ENCODE measurements at regions not wholly inside any gene's neighbourhood (a gene's known extent, or its start where the extent isn't known, plus 50 kb on each side); places are given as distances from the start of the nearest gene placed in this dataset.

DNA sequence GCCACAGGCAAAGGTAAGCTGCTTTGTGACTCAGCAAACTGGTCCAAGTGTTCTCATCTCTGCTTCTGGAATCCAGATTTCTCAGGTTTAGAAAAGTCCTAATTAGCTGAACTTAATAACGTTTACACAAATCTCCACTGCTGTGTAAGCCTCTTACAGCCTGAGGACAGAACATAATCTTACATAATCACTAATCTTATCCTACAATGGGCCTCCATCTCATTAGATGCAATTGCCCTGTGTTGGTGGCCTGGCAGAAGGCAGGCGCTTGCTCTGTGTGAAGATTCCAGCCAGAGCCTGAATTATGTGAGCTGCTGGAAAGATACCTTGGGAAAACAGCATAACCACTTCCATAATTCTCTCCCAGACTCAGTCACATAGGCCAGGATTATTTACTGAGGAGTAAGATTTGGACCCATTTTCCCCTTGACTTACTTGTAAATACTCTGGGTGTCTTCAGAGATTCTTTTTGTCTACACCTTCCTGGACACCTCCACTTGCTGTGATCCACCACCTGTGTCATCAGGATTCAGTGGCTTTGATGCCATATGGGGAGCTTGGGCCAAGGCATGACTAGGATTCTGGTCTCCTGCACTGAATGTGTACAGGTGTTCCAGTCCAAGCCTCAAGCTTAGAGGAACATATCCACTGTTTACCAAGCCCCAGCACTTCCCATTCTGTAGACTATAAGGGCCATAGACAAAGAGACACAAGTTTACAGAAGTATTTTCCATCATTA lies 104.4 kb downstream of the C6orf118 start:
- TF ChIP-seq, protein P1, sequence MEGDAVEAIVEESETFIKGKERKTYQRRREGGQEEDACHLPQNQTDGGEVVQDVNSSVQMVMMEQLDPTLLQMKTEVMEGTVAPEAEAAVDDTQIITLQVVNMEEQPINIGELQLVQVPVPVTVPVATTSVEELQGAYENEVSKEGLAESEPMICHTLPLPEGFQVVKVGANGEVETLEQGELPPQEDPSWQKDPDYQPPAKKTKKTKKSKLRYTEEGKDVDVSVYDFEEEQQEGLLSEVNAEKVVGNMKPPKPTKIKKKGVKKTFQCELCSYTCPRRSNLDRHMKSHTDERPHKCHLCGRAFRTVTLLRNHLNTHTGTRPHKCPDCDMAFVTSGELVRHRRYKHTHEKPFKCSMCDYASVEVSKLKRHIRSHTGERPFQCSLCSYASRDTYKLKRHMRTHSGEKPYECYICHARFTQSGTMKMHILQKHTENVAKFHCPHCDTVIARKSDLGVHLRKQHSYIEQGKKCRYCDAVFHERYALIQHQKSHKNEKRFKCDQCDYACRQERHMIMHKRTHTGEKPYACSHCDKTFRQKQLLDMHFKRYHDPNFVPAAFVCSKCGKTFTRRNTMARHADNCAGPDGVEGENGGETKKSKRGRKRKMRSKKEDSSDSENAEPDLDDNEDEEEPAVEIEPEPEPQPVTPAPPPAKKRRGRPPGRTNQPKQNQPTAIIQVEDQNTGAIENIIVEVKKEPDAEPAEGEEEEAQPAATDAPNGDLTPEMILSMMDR (IDR thresholded peaks at IDR 0.05), result no peak
- Mint-ChIP-seq H3K4me1 (ENCODE audit: unreplicated experiment) (no peaks in the 10 kb centered on the region), H3K36me3 (ENCODE audit: unreplicated experiment) (no peaks in the 10 kb centered on the region), H3K27me3 (ENCODE audit: unreplicated experiment) (no peaks in the 10 kb centered on the region), H3K4me3 (ENCODE audit: unreplicated experiment) (no peak overlapping the region), H3K27ac (ENCODE audit: unreplicated experiment) (no peak overlapping the region), H3K9me3 (ENCODE audit: unreplicated experiment) (peaks cover 26% of the 10 kb centered on the region)
- DNase-seq (ENCODE audit: extremely low spot score, unreplicated experiment), result no peak

DNA sequence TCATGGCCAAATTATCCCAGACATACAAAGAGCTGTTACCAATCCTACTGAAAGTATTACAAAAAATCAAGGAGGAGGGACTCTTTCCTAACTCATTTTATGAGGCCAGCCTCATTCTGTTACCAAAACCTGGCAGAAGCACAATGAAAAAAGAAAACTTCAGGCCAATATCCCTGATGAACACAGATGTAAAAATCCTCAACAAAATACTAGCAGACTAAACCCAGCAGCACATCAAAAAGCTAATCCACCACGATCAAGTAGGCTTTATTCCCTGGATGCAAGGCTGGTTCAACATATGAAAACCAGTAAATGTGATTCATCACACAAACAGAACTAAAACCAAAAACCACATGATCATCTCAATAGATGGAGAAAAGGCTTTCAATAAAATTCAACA lies 109.2 kb downstream of the C6orf118 start:
- no peaks in the 10 kb centered on the region for H3K36me3 Mint-ChIP-seq (ENCODE audit: unreplicated experiment)
- TF ChIP-seq, protein P1 (IDR thresholded peaks at IDR 0.05), result no peak
- peaks cover 38% of the 10 kb centered on the region for H3K9me3 Mint-ChIP-seq (ENCODE audit: unreplicated experiment)
- H3K27ac Mint-ChIP-seq (ENCODE audit: unreplicated experiment), result no peak overlapping the region
- H3K4me1 Mint-ChIP-seq (ENCODE audit: unreplicated experiment), result no peaks in the 10 kb centered on the region
- no peaks in the 10 kb centered on the region for H3K27me3 Mint-ChIP-seq (ENCODE audit: unreplicated experiment)
- H3K4me3 Mint-ChIP-seq (ENCODE audit: unreplicated experiment), result no peak overlapping the region
- DNase-seq (ENCODE audit: extremely low spot score, unreplicated experiment), result no peak

DNA sequence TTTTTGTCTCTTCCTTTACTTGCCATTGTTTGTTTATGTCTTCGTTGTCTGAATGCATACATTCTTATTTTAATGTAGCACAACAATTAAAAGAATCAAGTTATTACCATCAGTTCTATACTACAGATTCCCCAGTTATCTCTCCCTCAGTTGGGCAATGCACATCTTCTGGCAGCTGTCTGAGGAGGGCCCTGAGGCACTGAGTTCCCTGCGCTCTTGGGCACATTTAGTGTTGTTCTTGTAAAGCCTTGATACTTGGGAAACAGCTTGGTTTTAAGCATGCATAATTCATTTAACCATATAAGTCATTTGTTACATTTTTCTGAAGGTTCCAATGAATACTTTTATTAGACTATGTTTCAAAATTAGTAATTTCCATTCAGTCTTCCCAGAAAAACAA lies 117.9 kb downstream of the C6orf118 start:
- no peak overlapping the region for H3K4me3 Mint-ChIP-seq (ENCODE audit: unreplicated experiment)
- H3K9me3 Mint-ChIP-seq (ENCODE audit: unreplicated experiment), result peaks cover 15% of the 10 kb centered on the region
- no peaks in the 10 kb centered on the region for H3K4me1 Mint-ChIP-seq (ENCODE audit: unreplicated experiment)
- no peaks in the 10 kb centered on the region for H3K36me3 Mint-ChIP-seq (ENCODE audit: unreplicated experiment)
- TF ChIP-seq, protein P1 (IDR thresholded peaks at IDR 0.05), result no peak
- DNase-seq (ENCODE audit: extremely low spot score, unreplicated experiment), result no peak
- H3K27me3 Mint-ChIP-seq (ENCODE audit: unreplicated experiment), result no peaks in the 10 kb centered on the region
- no peak overlapping the region for H3K27ac Mint-ChIP-seq (ENCODE audit: unreplicated experiment)

DNA sequence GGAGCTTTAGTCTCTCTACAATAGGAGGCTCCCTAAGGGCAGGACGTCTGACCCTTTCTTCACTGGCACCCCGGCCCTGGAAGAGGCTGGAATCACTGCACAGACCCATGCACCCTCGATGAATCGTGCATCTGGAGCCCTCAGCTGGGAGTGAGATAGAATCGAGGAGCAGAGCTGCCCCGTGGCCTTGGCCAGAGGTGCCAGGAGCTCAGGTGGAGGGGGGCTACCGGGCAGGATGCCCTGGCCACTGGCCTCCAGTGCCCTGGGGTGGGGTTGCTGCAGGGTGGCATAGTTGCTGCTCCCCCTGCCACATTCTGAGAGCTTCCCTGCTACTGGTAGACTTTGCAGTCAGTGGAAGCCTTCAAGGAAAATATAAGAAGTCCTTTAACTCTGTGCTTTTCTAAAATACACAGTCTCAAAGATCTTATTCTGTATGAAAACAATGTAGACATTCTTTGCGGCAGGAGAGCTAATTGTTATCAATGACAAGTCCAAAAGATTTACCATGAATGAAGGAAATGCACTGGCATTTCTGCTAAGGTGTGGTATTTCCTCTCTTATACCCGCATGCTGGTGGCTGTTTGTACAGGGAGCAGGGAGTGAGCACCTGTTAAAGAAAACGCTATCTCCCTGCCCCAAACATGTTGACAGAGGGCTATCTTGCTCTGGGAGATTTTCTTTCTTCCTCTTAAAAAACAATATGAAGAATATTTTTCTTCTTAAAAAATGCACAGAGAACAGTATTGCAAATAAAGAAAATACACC lies 122.8 kb downstream of the C6orf118 start:
- Mint-ChIP-seq H3K27ac (ENCODE audit: unreplicated experiment) (no peak overlapping the region), H3K27me3 (ENCODE audit: unreplicated experiment) (no peaks in the 10 kb centered on the region), H3K4me3 (ENCODE audit: unreplicated experiment) (no peak overlapping the region), H3K4me1 (ENCODE audit: unreplicated experiment) (no peaks in the 10 kb centered on the region), H3K36me3 (ENCODE audit: unreplicated experiment) (no peaks in the 10 kb centered on the region), H3K9me3 (ENCODE audit: unreplicated experiment) (peaks cover 8% of the 10 kb centered on the region)
- TF ChIP-seq, protein P1 (IDR thresholded peaks at IDR 0.05), result no peak
- DNase-seq (ENCODE audit: extremely low spot score, unreplicated experiment), result no peak

DNA sequence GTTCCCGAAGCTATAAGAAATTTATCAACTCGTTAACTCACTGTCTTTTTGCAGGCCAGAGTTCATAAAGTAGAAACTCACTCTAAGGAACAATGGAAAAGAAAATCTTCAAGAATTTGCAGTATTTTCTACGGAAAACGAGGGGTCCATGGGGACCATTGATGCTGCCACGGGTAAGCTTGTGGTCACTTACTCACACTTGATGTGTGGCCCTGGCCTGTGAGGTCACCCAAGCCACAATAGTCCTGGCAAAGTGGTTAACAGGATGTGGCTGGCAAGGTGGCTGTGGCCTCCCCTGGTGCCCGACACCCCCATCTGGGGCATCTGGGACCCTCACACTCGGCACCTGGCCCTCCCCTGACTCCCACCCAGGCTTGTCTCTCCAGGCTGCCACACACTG lies 123.4 kb downstream of the C6orf118 start:
- H3K4me1 Mint-ChIP-seq (ENCODE audit: unreplicated experiment), result no peaks in the 10 kb centered on the region
- TF ChIP-seq, protein P1 (IDR thresholded peaks at IDR 0.05), result no peak
- DNase-seq (ENCODE audit: extremely low spot score, unreplicated experiment), result no peak
- no peaks in the 10 kb centered on the region for H3K27me3 Mint-ChIP-seq (ENCODE audit: unreplicated experiment)
- no peak overlapping the region for H3K27ac Mint-ChIP-seq (ENCODE audit: unreplicated experiment)
- H3K9me3 Mint-ChIP-seq (ENCODE audit: unreplicated experiment), result peaks cover 10% of the 10 kb centered on the region
- no peaks in the 10 kb centered on the region for H3K36me3 Mint-ChIP-seq (ENCODE audit: unreplicated experiment)
- H3K4me3 Mint-ChIP-seq (ENCODE audit: unreplicated experiment), result no peak overlapping the region
